PC-9 (cell line): ENCODE measurements at regions not wholly inside any gene's neighbourhood (a gene's known extent, or its start where the extent isn't known, plus 50 kb on each side); places are given as distances from the start of the nearest gene placed in this dataset.

Experiments used
- BruUV-seq: library from RNA; stranded (reverse); fragments of 400-500 nt; replicated peaks from 2 replicates; lab custom pipeline; 2021; lab: Mats Ljungman, UMichigan
- CTCF ChIA-PET: fragments of 300-600 bp; sonication (Branson Sonifier 250); formaldehyde crosslinking; loops from one replicate; lab custom pipeline; 2022; ENCODE audit warnings: antibody characterized with exemption; lab: Charles Lee
- POLR2A ChIA-PET: fragments of 300-600 bp; sonication (Branson Sonifier 250); formaldehyde crosslinking; loops from one replicate; lab custom pipeline; 2022; ENCODE audit warnings: antibody characterized with exemption; ENCODE audit not compliant: unreplicated experiment; lab: Charles Lee
- DNase-seq, 2 experiments: peaks; one replicate each; pipeline versions ENCODE4 v3.0.0 to v3.0.0-alpha.2; 2015 to 2022; ENCODE audit warnings: mixed read lengths in 1 of 2
- H2AFZ ChIP-seq: fragments of 200-600 bp; sonication (generic); 2 replicates; pipeline ENCODE4 v1.8.1; 2017; ENCODE audit warnings: antibody characterized with exemption
- H3F3A ChIP-seq: fragments of 200-600 bp; sonication (generic); 2 replicates; pipeline ENCODE4 v1.8.1; 2017; ENCODE audit warnings: antibody characterized with exemption, mild to moderate bottlenecking, low read depth; ENCODE audit not compliant: insufficient read depth
- H3K27ac ChIP-seq: fragments of 200-600 bp; sonication (generic); 2 replicates; pipeline ENCODE4 v1.6.1; 2016; ENCODE audit warnings: mixed run types
- H3K27me3 ChIP-seq: fragments of 200-600 bp; sonication (generic); 2 replicates; pipeline ENCODE4 v1.6.1; 2016; ENCODE audit warnings: low read depth, mixed run types; ENCODE audit not compliant: insufficient read depth
- H3K36me3 ChIP-seq: fragments of 200-600 bp; sonication (generic); 2 replicates; pipeline ENCODE4 v1.6.1; 2016; ENCODE audit warnings: low read depth, mixed run types
- H3K4me1 ChIP-seq: fragments of 200-600 bp; sonication (generic); replicated peaks from 2 replicates; pipeline ENCODE4 v1.6.1; 2016; ENCODE audit warnings: mixed run types; ENCODE audit not compliant: insufficient read depth
- H3K4me2 ChIP-seq: fragments of 200-600 bp; sonication (generic); 2 replicates; pipeline ENCODE4 v1.6.1; 2017; ENCODE audit warnings: mixed run types
- H3K4me3 ChIP-seq: fragments of 200-600 bp; sonication (generic); 2 replicates; pipeline ENCODE4 v1.6.1; 2016; ENCODE audit warnings: mixed run types
- H3K79me2 ChIP-seq: fragments of 200-600 bp; sonication (generic); 2 replicates; pipeline ENCODE4 v1.6.1; 2017; ENCODE audit warnings: low read depth, mixed run types
- H3K9me2 ChIP-seq: fragments of 200-600 bp; sonication (generic); 2 replicates; pipeline ENCODE4 v1.8.1; 2017; ENCODE audit warnings: mild to moderate bottlenecking; ENCODE audit not compliant: insufficient read depth
- H3K9me3 ChIP-seq: fragments of 200-600 bp; sonication (generic); 2 replicates; pipeline ENCODE4 v1.8.1; 2016; ENCODE audit warnings: low read depth; ENCODE audit not compliant: insufficient read depth
- H4K20me1 ChIP-seq: fragments of 200-600 bp; sonication (generic); 2 replicates; pipeline ENCODE4 v1.8.1; 2017; ENCODE audit not compliant: insufficient read depth
- EZH2 ChIP-seq: fragments of 200-600 bp; sonication (generic); IDR thresholded peaks from 2 replicates; pipeline ENCODE4 v1.8.0; 2017; ENCODE audit warnings: antibody characterized with exemption, low read depth
- intact Hi-C: fragments of 100-400 bp; cut with micrococcal nuclease; formaldehyde crosslinking; loops from one replicate; pipeline ENCODE4 v1.10.0; 2022; ENCODE audit not compliant: unreplicated experiment
- TF ChIP-seq, protein P1 (sequence below): fragments of 200-600 bp; sonication (generic); conservative IDR thresholded peaks from 2 replicates; pipeline ENCODE4 v1.6.1; 2017; ENCODE audit warnings: mixed run types, antibody characterized with exemption, mild to moderate bottlenecking, moderate library complexity

DNA sequence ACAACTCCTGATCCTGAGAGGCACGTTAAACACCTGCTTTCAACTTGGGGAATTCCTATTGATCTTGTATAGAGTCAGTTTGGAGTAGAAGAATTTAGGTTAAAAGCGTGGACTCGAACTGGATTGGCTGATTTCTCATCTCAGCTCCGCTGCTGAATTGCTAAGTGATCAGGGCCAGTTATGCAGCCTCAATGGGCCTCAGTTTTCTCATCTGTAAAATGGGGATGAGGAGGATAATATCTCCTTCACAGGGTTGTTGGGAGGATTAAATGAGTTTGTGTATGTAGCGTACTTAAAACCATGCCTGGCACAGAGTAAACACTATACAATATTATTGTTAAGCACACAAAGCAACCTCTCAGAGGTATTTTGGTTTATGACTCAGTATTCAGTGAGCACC lies 53.2 kb upstream of the HEPHL1 start:
- ChIA-PET CTCF (no interaction called here), POLR2A (interaction anchor here (0.7 kb wide), 1 partner anchor 101 kb away, joined by 4 read pairs; no protein-coding TSS in a partner anchor)
- no peak overlapping the region for H2AFZ ChIP-seq
- no peaks in the 10 kb centered on the region for H3K27me3 ChIP-seq
- no peak for DNase-seq
- no peaks in the 10 kb centered on the region; the same call in 1 of the 2 replicates for H3K9me2 ChIP-seq
- no peaks in the 10 kb centered on the region for H4K20me1 ChIP-seq
- no peaks in the 10 kb centered on the region for H3K79me2 ChIP-seq
- no peak for TF ChIP-seq EZH2
- TF ChIP-seq, protein P1, sequence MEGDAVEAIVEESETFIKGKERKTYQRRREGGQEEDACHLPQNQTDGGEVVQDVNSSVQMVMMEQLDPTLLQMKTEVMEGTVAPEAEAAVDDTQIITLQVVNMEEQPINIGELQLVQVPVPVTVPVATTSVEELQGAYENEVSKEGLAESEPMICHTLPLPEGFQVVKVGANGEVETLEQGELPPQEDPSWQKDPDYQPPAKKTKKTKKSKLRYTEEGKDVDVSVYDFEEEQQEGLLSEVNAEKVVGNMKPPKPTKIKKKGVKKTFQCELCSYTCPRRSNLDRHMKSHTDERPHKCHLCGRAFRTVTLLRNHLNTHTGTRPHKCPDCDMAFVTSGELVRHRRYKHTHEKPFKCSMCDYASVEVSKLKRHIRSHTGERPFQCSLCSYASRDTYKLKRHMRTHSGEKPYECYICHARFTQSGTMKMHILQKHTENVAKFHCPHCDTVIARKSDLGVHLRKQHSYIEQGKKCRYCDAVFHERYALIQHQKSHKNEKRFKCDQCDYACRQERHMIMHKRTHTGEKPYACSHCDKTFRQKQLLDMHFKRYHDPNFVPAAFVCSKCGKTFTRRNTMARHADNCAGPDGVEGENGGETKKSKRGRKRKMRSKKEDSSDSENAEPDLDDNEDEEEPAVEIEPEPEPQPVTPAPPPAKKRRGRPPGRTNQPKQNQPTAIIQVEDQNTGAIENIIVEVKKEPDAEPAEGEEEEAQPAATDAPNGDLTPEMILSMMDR = no peak
- H3K4me3 ChIP-seq = no peak overlapping the region
- intact Hi-C loops = no loop called here
- H3K4me2 ChIP-seq = no peak overlapping the region
- H3K36me3 ChIP-seq = no peaks in the 10 kb centered on the region
- H3K9me3 ChIP-seq = no peaks in the 10 kb centered on the region
- no TSS peak for BruUV-seq
- no peaks in the 10 kb centered on the region for H3K4me1 ChIP-seq
- no peak overlapping the region for H3K27ac ChIP-seq
- H3F3A ChIP-seq = no peaks in the 10 kb centered on the region

DNA sequence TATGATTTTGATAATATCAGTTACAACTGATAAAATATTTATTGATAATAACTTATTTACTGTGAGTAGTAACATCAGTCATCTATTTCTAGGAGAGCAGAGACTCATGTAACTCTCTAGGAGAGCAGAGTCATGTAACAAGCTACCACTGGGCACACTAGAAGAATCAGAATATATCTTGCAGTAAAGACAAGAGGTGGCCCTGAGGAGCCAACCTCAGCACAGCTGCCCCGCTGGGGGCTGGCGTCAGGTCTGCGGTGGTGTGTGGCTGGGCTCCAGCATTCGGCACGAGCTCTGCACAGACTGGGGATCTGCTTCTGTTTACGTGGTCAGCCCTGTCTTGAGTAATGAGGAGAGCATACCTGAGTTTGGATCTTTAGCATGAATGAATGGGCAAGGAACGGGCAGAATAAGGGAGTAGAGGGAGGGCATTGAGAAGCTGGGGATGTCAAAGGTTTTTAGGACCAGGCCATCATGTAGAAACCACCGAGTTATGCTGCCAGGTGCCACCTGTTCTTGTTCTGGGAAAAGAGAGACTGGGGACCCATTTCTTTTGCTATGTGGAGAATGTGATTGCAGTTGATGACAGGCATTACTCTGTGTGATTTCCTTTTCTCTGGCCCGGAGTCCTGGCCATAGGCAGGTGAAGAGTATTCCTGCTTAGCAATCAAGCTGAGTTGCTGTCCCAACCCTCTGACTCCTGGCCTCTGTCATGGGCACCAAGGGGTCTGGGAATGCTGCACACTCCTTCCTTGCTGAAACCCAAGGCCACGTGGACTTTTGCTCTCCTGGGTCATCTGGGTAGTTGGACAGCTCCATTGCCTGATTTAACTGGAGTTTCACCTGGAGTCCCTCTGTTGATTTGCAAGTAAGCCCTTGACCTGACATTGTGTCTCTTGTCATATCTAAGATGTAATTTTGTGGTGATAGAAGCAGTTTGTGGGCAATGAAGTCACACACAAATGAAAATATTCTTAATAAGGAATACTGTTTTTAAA lies 50.9 kb upstream of the HEPHL1 start:
- Histone ChIP-seq H3K79me2 (no peaks in the 10 kb centered on the region), H3K9me3 (peaks cover 9% of the 10 kb centered on the region), H4K20me1 (no peaks in the 10 kb centered on the region), H3K9me2 (no peaks in the 10 kb centered on the region), H3K4me1 (no peaks in the 10 kb centered on the region), H3K4me2 (no peak overlapping the region), H2AFZ (no peak overlapping the region), H3K27ac (no peak overlapping the region), H3K27me3 (no peaks in the 10 kb centered on the region), H3F3A (no peaks in the 10 kb centered on the region), H3K4me3 (no peak overlapping the region), H3K36me3 (no peaks in the 10 kb centered on the region)
- BruUV-seq = no TSS peak
- ChIA-PET POLR2A (no interaction called here), CTCF (no interaction called here)
- no peak for TF ChIP-seq EZH2
- TF ChIP-seq, protein P1 = no peak
- DNase-seq = no peak
- intact Hi-C loops = no loop called here
